Endothelial cell of umbilical vein (primary cell): ENCODE measurements at regions not wholly inside any gene's neighbourhood (a gene's known extent, or its start where the extent isn't known, plus 50 kb on each side); places are given as distances from the start of the nearest gene placed in this dataset.

Source experiments
- BruUV-seq: library from RNA; stranded (reverse); fragments of 400-500 nt; replicated peaks from 2 replicates; lab custom pipeline; 2021; lab: Mats Ljungman, UMichigan
- CTCF ChIA-PET: fragments of 300-600, 350-600 bp; sonication (Branson Sonifier 250); formaldehyde crosslinking; loops from one replicate; lab custom pipeline; 2021; ENCODE audit warnings: antibody characterized with exemption, inconsistent platforms; lab: Charles Lee
- POLR2A ChIA-PET: fragments of 300-600, 350-600 bp; sonication (Branson Sonifier 250); formaldehyde crosslinking; loops from one replicate; lab custom pipeline; 2021; ENCODE audit warnings: antibody characterized with exemption, inconsistent platforms; lab: Charles Lee
- DNase-seq: peaks from one replicate; pipeline ENCODE4 v3.0.0-alpha.2; 2011; ENCODE audit warnings: low read depth, low spot score
- FAIRE-seq: peaks from 2 replicates; lab custom pipeline; 2011; peaks lifted over from hg19 to GRCh38; lab: Jason Lieb, UNC
- H2AFZ ChIP-seq: 2 replicates; pipeline ENCODE4 v1.6.0; 2012; ENCODE audit warnings: low read depth, low read length, control low read depth, inconsistent platforms
- H3K27ac ChIP-seq: 2 replicates; pipeline ENCODE4 v1.5.1; 2011; ENCODE audit warnings: low read depth, mild to moderate bottlenecking, control low read depth, low read length, moderate library complexity; ENCODE audit not compliant: insufficient read depth
- H3K27me3 ChIP-seq, 2 experiments: 2 replicates each; pipeline versions ENCODE4 v1.6.0 to v1.6.1; 2011; ENCODE audit warnings: low read length in 2 of 2, mixed read lengths in 1 of 2; ENCODE audit not compliant: control insufficient read depth in 2 of 2, insufficient read depth in 2 of 2
- H3K36me3 ChIP-seq, 2 experiments: 2 replicates in 1 of 2; 3 replicates in 1 of 2; pipeline ENCODE4 v1.5.1; 2011; ENCODE audit warnings: low read length in 2 of 2, mild to moderate bottlenecking in 1 of 2, moderate library complexity in 1 of 2; ENCODE audit not compliant: control insufficient read depth in 2 of 2, insufficient read depth in 2 of 2; ENCODE audit errors: extremely low read depth in 1 of 2
- H3K4me1 ChIP-seq: 3 replicates; pipeline ENCODE4 v1.5.1; 2011; ENCODE audit warnings: mild to moderate bottlenecking, low read length; ENCODE audit not compliant: control insufficient read depth, insufficient read depth; ENCODE audit errors: extremely low read depth
- H3K4me2 ChIP-seq: 2 replicates; pipeline ENCODE4 v1.6.1; 2011; ENCODE audit warnings: low read length, control low read depth, mixed read lengths; ENCODE audit not compliant: insufficient read depth
- H3K4me3 ChIP-seq, 3 experiments: fragments of 200-600 bp in 1 of 3; sonication (generic), shearing (Covaris generic) in 1 of 3; replicated peaks in 1 of 3; 2 replicates each; pipeline ENCODE4 v1.5.1; 2011 to 2016; ENCODE audit warnings: control low read depth in 3 of 3, low read length in 3 of 3, mild to moderate bottlenecking in 2 of 3, inconsistent platforms in 1 of 3, low read depth in 1 of 3, moderate library complexity in 1 of 3; ENCODE audit not compliant: insufficient read depth in 1 of 3
- H3K79me2 ChIP-seq: 2 replicates; pipeline ENCODE4 v1.6.0; 2012; ENCODE audit warnings: low read length, inconsistent platforms; ENCODE audit not compliant: control insufficient read depth, insufficient read depth
- H3K9ac ChIP-seq: replicated peaks from 2 replicates; pipeline ENCODE3; 2011; ENCODE audit warnings: low read length, control low read depth; ENCODE audit not compliant: insufficient read depth; ENCODE audit errors: extremely low read depth
- H3K9me1 ChIP-seq: replicated peaks from 3 replicates; pipeline ENCODE4 v1.6.0; 2011; ENCODE audit warnings: mild to moderate bottlenecking, low read length; ENCODE audit not compliant: control insufficient read depth, insufficient read depth; ENCODE audit errors: extremely low read depth
- H3K9me3 ChIP-seq: replicated peaks from 2 replicates; pipeline ENCODE4 v1.5.1; 2012; ENCODE audit warnings: low read length, inconsistent platforms; ENCODE audit not compliant: control insufficient read depth, insufficient read depth
- H4K20me1 ChIP-seq: replicated peaks from 2 replicates; pipeline ENCODE3; 2011; ENCODE audit warnings: mild to moderate bottlenecking, low read length; ENCODE audit not compliant: control insufficient read depth, insufficient read depth; ENCODE audit errors: extremely low read depth
- EZH2 ChIP-seq: IDR thresholded peaks from 2 replicates; pipeline ENCODE4 v1.6.1; 2012; ENCODE audit warnings: borderline replicate concordance, low read depth, mild to moderate bottlenecking, moderate library complexity, low read length, inconsistent platforms; ENCODE audit not compliant: severe bottlenecking
- FOS ChIP-seq: IDR thresholded peaks from 2 replicates; pipeline ENCODE4 v1.6.1; 2011; ENCODE audit warnings: mild to moderate bottlenecking, low read length, moderate library complexity, borderline replicate concordance; ENCODE audit not compliant: insufficient read depth
- GATA2 ChIP-seq: IDR thresholded peaks from 2 replicates; pipeline ENCODE4 v1.7.0; 2011; ENCODE audit warnings: low read depth, mild to moderate bottlenecking, moderate library complexity, mixed read lengths, low read length; ENCODE audit not compliant: insufficient read length, insufficient read depth
- JUN ChIP-seq: IDR thresholded peaks from 2 replicates; pipeline ENCODE4 v1.6.1; 2011; ENCODE audit warnings: borderline replicate concordance, low read depth; ENCODE audit not compliant: insufficient read length, insufficient read depth
- MYC ChIP-seq: IDR thresholded peaks from one replicate; pipeline ENCODE4 v1.6.1; 2011; ENCODE audit warnings: mild to moderate bottlenecking, low read depth, low read length
- POLR2A ChIP-seq: IDR thresholded peaks from 2 replicates; pipeline ENCODE4 v1.6.1; 2012; ENCODE audit warnings: low read depth, mild to moderate bottlenecking, control low read depth, low read length
- POLR2AphosphoS5 ChIP-seq: IDR thresholded peaks from 2 replicates; pipeline ENCODE4 v1.6.1; 2012; ENCODE audit warnings: low read depth, mild to moderate bottlenecking, control low read depth, low read length, moderate library complexity; ENCODE audit not compliant: insufficient read depth
- dilution Hi-C: fragments of 300-500 bp; cut with MboI; formaldehyde crosslinking; loops from one replicate; pipeline ENCODE4 v1.15.0; 2019; ENCODE audit warnings: low sequenced_read_pairs; ENCODE audit not compliant: extremely low pct_ligation_motif_present
- intact Hi-C: fragments of 100-400 bp; cut with micrococcal nuclease; formaldehyde crosslinking; loops from one replicate; pipeline ENCODE4 v1.10.0; 2022
- TF ChIP-seq, protein P1 (sequence below): IDR thresholded peaks from 2 replicates; pipeline ENCODE4 v1.6.1; 2011; ENCODE audit not compliant: insufficient read depth, insufficient read length
- TF ChIP-seq, protein P2 (sequence below), 2 donors: IDR thresholded peaks; 1 replicate in 1 of 2; 2 replicates in 1 of 2; pipeline ENCODE4 v1.5.1; 2011; ENCODE audit warnings: low read length in 2 of 2, mild to moderate bottlenecking in 2 of 2, moderate library complexity in 2 of 2, control low read depth in 1 of 2, inconsistent platforms in 1 of 2, low read depth in 1 of 2; ENCODE audit not compliant: insufficient read depth in 1 of 2; ENCODE audit errors: extremely low read depth in 1 of 2

GRCh38 chr2:104597942-104598341 lies 256.0 kb upstream of the POU3F3 start:
- H3K4me2 ChIP-seq, result no peak overlapping the region
- no peak overlapping the region for H3K9ac ChIP-seq
- ChIA-PET CTCF (no interaction called here), POLR2A (no interaction called here)
- H3K27me3 ChIP-seq, result no peaks in the 10 kb centered on the region
- H3K79me2 ChIP-seq, result no peaks in the 10 kb centered on the region
- FAIRE-seq (no peak), DNase-seq (no peak)
- no peak for TF ChIP-seq EZH2
- TF ChIP-seq, protein P1, sequence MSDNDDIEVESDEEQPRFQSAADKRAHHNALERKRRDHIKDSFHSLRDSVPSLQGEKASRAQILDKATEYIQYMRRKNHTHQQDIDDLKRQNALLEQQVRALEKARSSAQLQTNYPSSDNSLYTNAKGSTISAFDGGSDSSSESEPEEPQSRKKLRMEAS, result no peak
- TF ChIP-seq POLR2A, result no peak
- TF ChIP-seq, protein P2, sequence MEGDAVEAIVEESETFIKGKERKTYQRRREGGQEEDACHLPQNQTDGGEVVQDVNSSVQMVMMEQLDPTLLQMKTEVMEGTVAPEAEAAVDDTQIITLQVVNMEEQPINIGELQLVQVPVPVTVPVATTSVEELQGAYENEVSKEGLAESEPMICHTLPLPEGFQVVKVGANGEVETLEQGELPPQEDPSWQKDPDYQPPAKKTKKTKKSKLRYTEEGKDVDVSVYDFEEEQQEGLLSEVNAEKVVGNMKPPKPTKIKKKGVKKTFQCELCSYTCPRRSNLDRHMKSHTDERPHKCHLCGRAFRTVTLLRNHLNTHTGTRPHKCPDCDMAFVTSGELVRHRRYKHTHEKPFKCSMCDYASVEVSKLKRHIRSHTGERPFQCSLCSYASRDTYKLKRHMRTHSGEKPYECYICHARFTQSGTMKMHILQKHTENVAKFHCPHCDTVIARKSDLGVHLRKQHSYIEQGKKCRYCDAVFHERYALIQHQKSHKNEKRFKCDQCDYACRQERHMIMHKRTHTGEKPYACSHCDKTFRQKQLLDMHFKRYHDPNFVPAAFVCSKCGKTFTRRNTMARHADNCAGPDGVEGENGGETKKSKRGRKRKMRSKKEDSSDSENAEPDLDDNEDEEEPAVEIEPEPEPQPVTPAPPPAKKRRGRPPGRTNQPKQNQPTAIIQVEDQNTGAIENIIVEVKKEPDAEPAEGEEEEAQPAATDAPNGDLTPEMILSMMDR (IDR thresholded peaks at IDR 0.05; ENCODE audit: extremely low read depth in 1 of 2, insufficient read depth in 1 of 2, low read depth in 1 of 2, low read length in 2 of 2), result no peak
- no peak for TF ChIP-seq GATA2
- TF ChIP-seq MYC, result no peak
- no peak for TF ChIP-seq FOS
- TF ChIP-seq JUN, result no peak
- TF ChIP-seq POLR2AphosphoS5, result no peak
- no peaks in the 10 kb centered on the region for H3K36me3 ChIP-seq
- no peak overlapping the region for H2AFZ ChIP-seq
- no peaks in the 10 kb centered on the region for H4K20me1 ChIP-seq
- no peaks in the 10 kb centered on the region for H3K9me1 ChIP-seq
- peaks cover 5% of the 10 kb centered on the region for H3K9me3 ChIP-seq
- intact Hi-C loops, result no loop called here
- no peaks in the 10 kb centered on the region for H3K4me1 ChIP-seq
- no peak overlapping the region for H3K27ac ChIP-seq
- dilution Hi-C loops, result no loop called here
- no TSS peak for BruUV-seq
- H3K4me3 ChIP-seq, result no peak overlapping the region
